Stimulated activated CD4-positive, alpha-beta T cell treated with anti-CD3 and anti-CD28 coated beads, Interleukin-12 subunit alpha, Interleukin-12 subunit beta, amount 100 ng/mL, for 24 hours (primary cell): ENCODE measurements at regions not wholly inside any gene's neighbourhood (a gene's known extent, or its start where the extent isn't known, plus 50 kb on each side); places are given as distances from the start of the nearest gene placed in this dataset.

ENCODE experiments used
- DNase-seq, 2 experiments: peaks; one replicate each; pipeline ENCODE4 v3.0.0-alpha.2; 2020; ENCODE audit warnings: low read depth in 2 of 2

- no peak for DNase-seq
Observed at GRCh38 chr7:106419455-106420182, 134.8 kb upstream of the NAMPT start.

GRCh38 chr7:106418526-106418925 is 133.7 kb upstream of the NAMPT start:
- no peak for DNase-seq

- DNase-seq: no peak
Observed at GRCh38 chr7:106418094-106418493, 133.3 kb upstream of the NAMPT start.

GRCh38 chr7:106417273-106417902 is 132.6 kb upstream of the NAMPT start:
- no peak for DNase-seq

GRCh38 chr7:106416430-106416829 is 131.6 kb upstream of the NAMPT start:
- no peak for DNase-seq

- DNase-seq: no peak
Observed at GRCh38 chr7:106415433-106415832, 130.7 kb upstream of the NAMPT start.

- no peak for DNase-seq
Observed at GRCh38 chr7:106413446-106413845, 128.7 kb upstream of the NAMPT start.

- DNase-seq: peak in 1 of 2 experiments; percentile 28
Observed at GRCh38 chr7:106405697-106406141, 120.9 kb upstream of the NAMPT start.

- DNase-seq: no peak
Observed at GRCh38 chr7:106402898-106403297, 118.1 kb upstream of the NAMPT start.

- no peak for DNase-seq
Observed at GRCh38 chr7:106400923-106401322, 116.1 kb upstream of the NAMPT start.

GRCh38 chr7:106398786-106399185 is 114.0 kb upstream of the NAMPT start:
- DNase-seq: no peak

GRCh38 chr7:106397994-106398393 is 113.2 kb upstream of the NAMPT start:
- no peak for DNase-seq

- DNase-seq: no peak
Observed at GRCh38 chr7:106394526-106394925, 109.7 kb upstream of the NAMPT start.

- no peak for DNase-seq
Observed at GRCh38 chr7:106393564-106394251, 108.9 kb upstream of the NAMPT start.

GRCh38 chr7:106392590-106392989 is 107.8 kb upstream of the NAMPT start:
- DNase-seq: no peak

GRCh38 chr7:106392144-106392543 is 107.4 kb upstream of the NAMPT start:
- no peak for DNase-seq

- DNase-seq: no peak
Observed at GRCh38 chr7:106386958-106387357, 102.2 kb upstream of the NAMPT start.

GRCh38 chr7:106384373-106384772 is 99.6 kb upstream of the NAMPT start:
- no peak for DNase-seq

- DNase-seq: no peak
Observed at GRCh38 chr7:106382929-106383328, 98.1 kb upstream of the NAMPT start.

GRCh38 chr7:106382129-106382528 is 97.3 kb upstream of the NAMPT start:
- DNase-seq: no peak

GRCh38 chr7:106381252-106381651 is 96.5 kb upstream of the NAMPT start:
- DNase-seq: no peak

GRCh38 chr7:106377847-106378361 is 93.1 kb upstream of the NAMPT start:
- DNase-seq: no peak
